IMR-90 (cell line): ENCODE measurements at regions not wholly inside any gene's neighbourhood (a gene's known extent, or its start where the extent isn't known, plus 50 kb on each side); places are given as distances from the start of the nearest gene placed in this dataset.

Source experiments
- ATAC-seq: fragments of 200-7000 bp; cut with Tn5 transposase; 2 replicates; pipeline ENCODE4 v1.9.1; 2020; ENCODE audit warnings: low read depth, mild to moderate bottlenecking, moderate library complexity
- BruUV-seq: library from RNA; stranded (reverse); fragments of 400-500 nt; replicated peaks from 2 replicates; lab custom pipeline; 2021; lab: Mats Ljungman, UMichigan
- CTCF ChIA-PET: fragments of 300-600 bp; formaldehyde crosslinking; extraction: SDS; loops from one replicate; lab custom pipeline; 2021; ENCODE audit warnings: antibody characterized with exemption; lab: Yijun Ruan, JAX
- POLR2A ChIA-PET: fragments of 300-600 bp; sonication (Branson Sonifier 250); formaldehyde crosslinking; loops from one replicate; lab custom pipeline; 2022; ENCODE audit warnings: antibody characterized with exemption; ENCODE audit not compliant: unreplicated experiment; lab: Charles Lee
- DNase-seq: peaks from one replicate; pipeline ENCODE4 v3.0.0; 2013
- H2AFZ ChIP-seq: replicated peaks from 2 replicates; pipeline ENCODE3; 2013; ENCODE audit warnings: low read length, mild to moderate bottlenecking; ENCODE audit not compliant: poor library complexity
- H2AK5ac ChIP-seq: 2 replicates; pipeline ENCODE4 v1.6.1; 2013; ENCODE audit warnings: low read depth, low read length, inconsistent platforms
- H2AK9ac ChIP-seq: replicated peaks from 2 replicates; pipeline ENCODE3; 2013; ENCODE audit warnings: mild to moderate bottlenecking, low read depth, low read length, moderate library complexity; ENCODE audit not compliant: poor library complexity
- H2BK120ac ChIP-seq: 2 replicates; pipeline ENCODE4 v1.6.1; 2013; ENCODE audit warnings: low read depth, low read length, inconsistent platforms
- H2BK15ac ChIP-seq: 3 replicates; pipeline ENCODE4 v1.6.1; 2013; ENCODE audit warnings: low read depth, low read length, inconsistent platforms
- H2BK20ac ChIP-seq: 2 replicates; pipeline ENCODE4 v1.6.1; 2013; ENCODE audit warnings: low read depth, mild to moderate bottlenecking, inconsistent platforms, low read length, moderate library complexity
- H2BK5ac ChIP-seq: 2 replicates; pipeline ENCODE4 v1.6.1; 2013; ENCODE audit warnings: mild to moderate bottlenecking, low read depth, low read length, inconsistent platforms; ENCODE audit not compliant: poor library complexity, severe bottlenecking
- H3K14ac ChIP-seq: replicated peaks from 2 replicates; pipeline ENCODE4 v1.6.1; 2013; ENCODE audit warnings: low read depth, low read length, inconsistent platforms
- H3K18ac ChIP-seq: 2 replicates; pipeline ENCODE4 v1.6.1; 2013; ENCODE audit warnings: low read depth, low read length, control low read depth
- H3K23ac ChIP-seq: 2 replicates; pipeline ENCODE4 v1.6.1; 2013; ENCODE audit warnings: low read depth, low read length, inconsistent platforms
- H3K27ac ChIP-seq: 2 replicates; pipeline ENCODE4 v1.5.1; 2013; ENCODE audit warnings: mild to moderate bottlenecking, control low read depth, low read length; ENCODE audit not compliant: insufficient read depth
- H3K27me3 ChIP-seq: 2 replicates; pipeline ENCODE4 v1.6.1; 2013; ENCODE audit warnings: low read length; ENCODE audit not compliant: control insufficient read depth, insufficient read depth
- H3K36me3 ChIP-seq: 2 replicates; pipeline ENCODE4 v1.6.1; 2013; ENCODE audit warnings: low read length, mixed read lengths; ENCODE audit not compliant: control insufficient read depth, insufficient read depth
- H3K4ac ChIP-seq: 2 replicates; pipeline ENCODE4 v1.6.1; 2013; ENCODE audit warnings: low read depth, low read length, inconsistent platforms
- H3K4me1 ChIP-seq: 2 replicates; pipeline ENCODE4 v1.6.1; 2013; ENCODE audit warnings: low read length, mixed read lengths; ENCODE audit not compliant: control insufficient read depth, insufficient read depth
- H3K4me2 ChIP-seq: 2 replicates; pipeline ENCODE4 v1.6.1; 2013; ENCODE audit warnings: low read depth, mild to moderate bottlenecking, control low read depth, low read length, moderate library complexity
- H3K4me3 ChIP-seq: 2 replicates; pipeline ENCODE4 v1.5.1; 2013; ENCODE audit warnings: low read depth, mild to moderate bottlenecking, control low read depth, low read length, moderate library complexity; ENCODE audit not compliant: insufficient read depth
- H3K56ac ChIP-seq: 2 replicates; pipeline ENCODE4 v1.6.1; 2013; ENCODE audit warnings: low read length, inconsistent platforms; ENCODE audit not compliant: insufficient read depth; ENCODE audit errors: extremely low read depth
- H3K79me1 ChIP-seq, 2 experiments: 2 replicates each; pipeline ENCODE4 v1.6.1; 2013; ENCODE audit warnings: low read length in 2 of 2, inconsistent platforms in 1 of 2, low read depth in 1 of 2
- H3K9ac ChIP-seq: 2 replicates; pipeline ENCODE4 v1.6.1; 2013; ENCODE audit warnings: low read depth, low read length, control low read depth
- H3K9me1 ChIP-seq: 2 replicates; pipeline ENCODE4 v1.6.1; 2013; ENCODE audit warnings: low read length, inconsistent platforms; ENCODE audit not compliant: insufficient read depth
- H3K9me3 ChIP-seq: 2 replicates; pipeline ENCODE4 v1.6.1; 2013; ENCODE audit warnings: low read length; ENCODE audit not compliant: control insufficient read depth, insufficient read depth
- H4K20me1 ChIP-seq: 2 replicates; pipeline ENCODE4 v1.6.1; 2013; ENCODE audit warnings: low read length, inconsistent platforms; ENCODE audit not compliant: insufficient read depth
- H4K5ac ChIP-seq: 2 replicates; pipeline ENCODE4 v1.6.1; 2013; ENCODE audit warnings: mild to moderate bottlenecking, low read depth, low read length, control low read depth
- H4K8ac ChIP-seq, 2 experiments: 2 replicates each; pipeline ENCODE4 v1.6.1; 2013; ENCODE audit warnings: low read depth in 2 of 2, low read length in 2 of 2, control low read depth in 1 of 2, inconsistent platforms in 1 of 2
- H4K91ac ChIP-seq: 2 replicates; pipeline ENCODE4 v1.6.1; 2013; ENCODE audit warnings: low read depth, low read length, inconsistent platforms; ENCODE audit not compliant: insufficient read depth
- BHLHE40 ChIP-seq: fragments of 150-350 bp; IDR thresholded peaks from 2 replicates; pipeline ENCODE4 v1.6.1; 2016; ENCODE audit warnings: mild to moderate bottlenecking, low read depth, low read length
- CEBPB ChIP-seq: IDR thresholded peaks from 2 replicates; pipeline ENCODE4 v1.6.1; 2012; ENCODE audit warnings: low read depth, low read length, improper control_type of control experiment
- CHD1 ChIP-seq: IDR thresholded peaks from 2 replicates; pipeline ENCODE4 v1.6.1; 2012; ENCODE audit warnings: low read depth, low read length, improper control_type of control experiment
- FOS ChIP-seq: fragments of 150-350 bp; IDR thresholded peaks from 2 replicates; pipeline ENCODE4 v1.6.1; 2016; ENCODE audit warnings: low read depth, low read length
- MAZ ChIP-seq: IDR thresholded peaks from 2 replicates; pipeline ENCODE4 v1.6.1; 2012; ENCODE audit warnings: low read depth, mild to moderate bottlenecking, low read length, improper control_type of control experiment, moderate library complexity, borderline replicate concordance
- MXI1 ChIP-seq: IDR thresholded peaks from 2 replicates; pipeline ENCODE4 v1.6.1; 2012; ENCODE audit warnings: low read depth, mild to moderate bottlenecking, low read length, moderate library complexity, borderline replicate concordance
- NFE2L2 ChIP-seq: fragments of 150-350 bp; IDR thresholded peaks from 2 replicates; pipeline ENCODE4 v1.6.1; 2016; ENCODE audit warnings: low read depth, mild to moderate bottlenecking, low read length
- POLR2A ChIP-seq: IDR thresholded peaks from 2 replicates; pipeline ENCODE4 v1.6.1; 2012; ENCODE audit warnings: mild to moderate bottlenecking, low read depth, low read length
- RAD21 ChIP-seq: IDR thresholded peaks from 2 replicates; pipeline ENCODE4 v1.6.1; 2012; ENCODE audit warnings: low read length, improper control_type of control experiment
- RCOR1 ChIP-seq: IDR thresholded peaks from 2 replicates; pipeline ENCODE4 v1.6.1; 2012; ENCODE audit warnings: mild to moderate bottlenecking, low read length, improper control_type of control experiment; ENCODE audit not compliant: insufficient replicate concordance
- RFX5 ChIP-seq: IDR thresholded peaks from 2 replicates; pipeline ENCODE4 v1.8.0; 2012; ENCODE audit warnings: low read depth, mild to moderate bottlenecking, low read length, moderate library complexity
- WGBS, 2 experiments: methylation state at CpG; one replicate each; pipeline versions ENCODE4 v1.1.5 to v1.1.7; 2013; ENCODE audit warnings: missing lambda C conversion rate in 2 of 2; ENCODE audit not compliant: insufficient read length in 1 of 2; ENCODE audit errors: extremely low coverage in 2 of 2; 5-methylcytosine and 5-hydroxymethylcytosine counted together
- dilution Hi-C: fragments of 300-500 bp; cut with HindIII; formaldehyde crosslinking; loops from one replicate; pipeline ENCODE4 v1.14.3; 2018; ENCODE audit warnings: low sequenced_read_pairs; ENCODE audit not compliant: unreplicated experiment
- in situ Hi-C: fragments of 300-500 bp; cut with MboI; formaldehyde crosslinking; loops from 3 replicates; pipeline ENCODE4 v1.14.3; 2019; ENCODE audit warnings: low sequenced_read_pairs, inconsistent platforms, mixed read lengths
- intact Hi-C: fragments of 100-400 bp; cut with micrococcal nuclease; formaldehyde crosslinking; loops from 2 replicates; pipeline ENCODE4 v1.10.0; 2022
- TF ChIP-seq, protein P1 (sequence below): fragments of 150-350 bp; IDR thresholded peaks from 2 replicates; pipeline ENCODE4 v1.6.1; 2017; ENCODE audit warnings: mild to moderate bottlenecking, antibody characterized with exemption, low read length, low read depth

DNA sequence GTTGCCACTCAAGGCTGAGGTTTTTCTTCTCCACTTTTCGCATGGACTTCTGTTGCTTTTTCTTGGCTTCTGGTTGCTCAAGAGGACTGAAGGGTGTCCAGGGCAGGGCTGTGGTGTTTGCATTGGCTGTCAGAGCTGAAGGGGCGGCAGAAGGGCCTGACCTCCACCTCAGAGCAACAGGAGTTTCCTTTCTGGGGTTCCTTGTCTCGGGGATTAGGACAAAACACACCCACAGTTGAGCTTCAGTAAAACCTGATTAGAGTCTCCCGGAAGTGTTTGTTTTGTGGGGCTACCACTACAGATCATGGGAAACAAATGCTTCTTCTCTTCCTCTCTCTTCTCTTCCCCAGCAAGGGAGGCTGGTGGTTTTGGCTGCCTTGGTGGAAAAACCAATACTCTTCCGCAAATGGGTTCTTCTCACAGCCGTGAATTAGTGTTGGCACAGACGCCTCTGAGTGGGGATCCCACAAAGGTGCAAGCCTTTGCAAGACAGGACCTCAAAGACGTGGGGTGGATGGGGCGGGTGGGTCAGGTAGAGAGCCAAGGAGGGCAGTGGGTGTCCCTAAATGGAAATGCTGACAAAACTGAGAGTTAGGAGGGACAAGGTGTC is 317.7 kb upstream of the TBX3 start:
- ATAC-seq = no peak
- Histone ChIP-seq H3K79me1 (no peaks in the 10 kb centered on the region), H3K4ac (no peak overlapping the region), H3K27ac (no peak overlapping the region), H4K91ac (no peak overlapping the region), H2AK9ac (no peak overlapping the region), H2BK120ac (no peak overlapping the region), H4K8ac (no peak overlapping the region), H3K4me1 (peaks cover 2% of the 10 kb centered on the region; the same call in 1 of the 2 replicates), H3K14ac (no peak overlapping the region), H3K4me3 (no peak overlapping the region), H3K56ac (no peak overlapping the region), H2BK5ac (no peak overlapping the region), H3K27me3 (peaks cover 6% of the 10 kb centered on the region; the same call in 1 of the 2 replicates), H2AK5ac (no peak overlapping the region; the same call in 1 of the 2 replicates), H3K23ac (no peak overlapping the region), H4K5ac (no peak overlapping the region), H3K18ac (no peak overlapping the region), H3K36me3 (no peaks in the 10 kb centered on the region), H3K9ac (no peak overlapping the region), H3K9me3 (no peaks in the 10 kb centered on the region; the same call in 1 of the 2 replicates), H2BK20ac (no peak overlapping the region), H4K20me1 (no peaks in the 10 kb centered on the region), H2BK15ac (no peak overlapping the region), H3K9me1 (no peaks in the 10 kb centered on the region), H2AFZ (no peak overlapping the region), H3K4me2 (no peak overlapping the region)
- CTCF ChIA-PET = no interaction called here
- dilution Hi-C loops = no loop called here
- intact Hi-C loops = no loop called here
- BruUV-seq = no TSS peak
- in situ Hi-C loops = no loop called here
- no peak for DNase-seq
- POLR2A ChIA-PET = no interaction called here
- 87% methylated on average over 4 of the region's 9 CpGs; no CpG with 5 or more reads in 1 of the 2 experiments for WGBS, 2 experiments
- no peak for TF ChIP-seq NFE2L2
- no peak for TF ChIP-seq MAZ
- TF ChIP-seq FOS = no peak
- no peak for TF ChIP-seq RCOR1
- TF ChIP-seq MXI1 = no peak
- no peak for TF ChIP-seq CHD1
- no peak for TF ChIP-seq RFX5
- no peak for TF ChIP-seq RAD21
- TF ChIP-seq POLR2A = no peak
- no peak for TF ChIP-seq BHLHE40
- TF ChIP-seq, protein P1, sequence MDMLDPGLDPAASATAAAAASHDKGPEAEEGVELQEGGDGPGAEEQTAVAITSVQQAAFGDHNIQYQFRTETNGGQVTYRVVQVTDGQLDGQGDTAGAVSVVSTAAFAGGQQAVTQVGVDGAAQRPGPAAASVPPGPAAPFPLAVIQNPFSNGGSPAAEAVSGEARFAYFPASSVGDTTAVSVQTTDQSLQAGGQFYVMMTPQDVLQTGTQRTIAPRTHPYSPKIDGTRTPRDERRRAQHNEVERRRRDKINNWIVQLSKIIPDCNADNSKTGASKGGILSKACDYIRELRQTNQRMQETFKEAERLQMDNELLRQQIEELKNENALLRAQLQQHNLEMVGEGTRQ = no peak
- TF ChIP-seq CEBPB = no peak
